Neutrophil (primary cell): ENCODE measurements at regions not wholly inside any gene's neighbourhood (a gene's known extent, or its start where the extent isn't known, plus 50 kb on each side); places are given as distances from the start of the nearest gene placed in this dataset.

ENCODE experiments used
- H3K27ac ChIP-seq: fragments of 200-600 bp; sonication (generic); 2 replicates; pipeline ENCODE4 v1.5.1; 2016; ENCODE audit warnings: mild to moderate bottlenecking, moderate library complexity
- H3K27me3 ChIP-seq: fragments of 200-600 bp; sonication (generic); 2 replicates; pipeline ENCODE4 v1.6.0; 2016; ENCODE audit warnings: mild to moderate bottlenecking
- H3K36me3 ChIP-seq: fragments of 200-600 bp; sonication (generic); 2 replicates; pipeline ENCODE4 v1.5.1; 2017
- H3K4me1 ChIP-seq, 2 experiments: fragments of 200-600 bp in 1 of 2; sonication (generic) in 1 of 2; 1 replicate in 1 of 2; 2 replicates in 1 of 2; pipeline versions ENCODE4 v1.5.1 to v1.6.1; 2013 to 2016; ENCODE audit warnings: low read depth in 1 of 2, low read length in 1 of 2, mild to moderate bottlenecking in 1 of 2, moderate library complexity in 1 of 2; ENCODE audit not compliant: control insufficient read depth in 1 of 2, insufficient read depth in 1 of 2
- H3K4me3 ChIP-seq, 2 experiments: fragments of 200-600 bp in 1 of 2; sonication (generic) in 1 of 2; 1 replicate in 1 of 2; 2 replicates in 1 of 2; pipeline ENCODE4 v1.5.1; 2013 to 2016; ENCODE audit warnings: low read depth in 1 of 2, low read length in 1 of 2, mild to moderate bottlenecking in 1 of 2, moderate library complexity in 1 of 2
- H3K9me3 ChIP-seq: fragments of 200-600 bp; sonication (generic); 2 replicates; pipeline ENCODE4 v1.5.1; 2016
- TF ChIP-seq, protein P1 (sequence below): fragments of 200-600 bp; sonication (generic); IDR thresholded peaks from 2 replicates; pipeline ENCODE4 v1.5.1; 2016; ENCODE audit warnings: antibody characterized with exemption

DNA sequence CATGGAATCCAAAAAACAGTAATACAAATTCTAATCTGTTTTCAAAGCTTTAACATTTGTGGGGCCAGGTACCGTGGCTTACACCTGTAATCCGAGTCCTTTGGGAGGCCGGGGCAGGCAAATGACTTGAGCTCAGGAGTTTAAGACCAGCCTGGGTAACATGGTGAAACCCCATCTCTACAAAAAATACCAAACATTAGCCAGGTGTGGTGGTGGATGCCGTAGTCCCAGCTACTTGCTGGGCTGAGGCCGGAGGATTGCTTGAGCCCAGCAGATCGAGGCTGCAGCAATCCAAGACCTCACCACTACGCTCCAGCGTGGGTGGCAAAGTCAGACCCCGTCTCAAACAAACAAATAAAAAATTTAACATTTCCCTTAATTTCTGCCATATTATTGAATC is 74.3 kb upstream of the SALL3 start:
- no peaks in the 10 kb centered on the region for H3K4me1 ChIP-seq
- TF ChIP-seq, protein P1, sequence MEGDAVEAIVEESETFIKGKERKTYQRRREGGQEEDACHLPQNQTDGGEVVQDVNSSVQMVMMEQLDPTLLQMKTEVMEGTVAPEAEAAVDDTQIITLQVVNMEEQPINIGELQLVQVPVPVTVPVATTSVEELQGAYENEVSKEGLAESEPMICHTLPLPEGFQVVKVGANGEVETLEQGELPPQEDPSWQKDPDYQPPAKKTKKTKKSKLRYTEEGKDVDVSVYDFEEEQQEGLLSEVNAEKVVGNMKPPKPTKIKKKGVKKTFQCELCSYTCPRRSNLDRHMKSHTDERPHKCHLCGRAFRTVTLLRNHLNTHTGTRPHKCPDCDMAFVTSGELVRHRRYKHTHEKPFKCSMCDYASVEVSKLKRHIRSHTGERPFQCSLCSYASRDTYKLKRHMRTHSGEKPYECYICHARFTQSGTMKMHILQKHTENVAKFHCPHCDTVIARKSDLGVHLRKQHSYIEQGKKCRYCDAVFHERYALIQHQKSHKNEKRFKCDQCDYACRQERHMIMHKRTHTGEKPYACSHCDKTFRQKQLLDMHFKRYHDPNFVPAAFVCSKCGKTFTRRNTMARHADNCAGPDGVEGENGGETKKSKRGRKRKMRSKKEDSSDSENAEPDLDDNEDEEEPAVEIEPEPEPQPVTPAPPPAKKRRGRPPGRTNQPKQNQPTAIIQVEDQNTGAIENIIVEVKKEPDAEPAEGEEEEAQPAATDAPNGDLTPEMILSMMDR, result no peak
- no peaks in the 10 kb centered on the region for H3K27me3 ChIP-seq
- no peak overlapping the region for H3K27ac ChIP-seq
- no peaks in the 10 kb centered on the region for H3K36me3 ChIP-seq
- no peak overlapping the region for H3K4me3 ChIP-seq
- H3K9me3 ChIP-seq, result no peaks in the 10 kb centered on the region

DNA sequence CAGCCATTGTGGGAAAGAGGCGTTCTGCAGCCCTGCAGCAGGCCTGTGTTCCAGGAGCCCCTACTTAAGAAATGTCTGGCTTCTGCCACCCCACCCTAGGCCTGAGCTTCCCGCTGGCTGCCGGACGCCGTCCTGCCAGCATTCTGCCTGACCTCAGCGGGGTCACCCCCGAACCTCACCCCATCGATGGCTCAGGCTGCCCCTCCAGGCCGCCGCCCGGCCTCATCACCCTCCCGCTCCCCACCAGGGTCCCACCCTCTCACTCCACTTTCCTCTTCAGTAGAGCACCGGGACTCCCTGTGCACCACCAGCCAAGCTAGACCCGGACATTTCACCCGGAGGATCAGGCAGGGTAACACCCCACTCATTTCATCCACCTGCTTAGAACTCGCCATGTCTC is 73.6 kb upstream of the SALL3 start:
- no peaks in the 10 kb centered on the region for H3K4me1 ChIP-seq
- TF ChIP-seq, protein P1, result no peak
- H3K9me3 ChIP-seq, result no peaks in the 10 kb centered on the region
- H3K27me3 ChIP-seq, result no peaks in the 10 kb centered on the region
- no peaks in the 10 kb centered on the region for H3K36me3 ChIP-seq
- no peak overlapping the region for H3K27ac ChIP-seq
- H3K4me3 ChIP-seq, result no peak overlapping the region

DNA sequence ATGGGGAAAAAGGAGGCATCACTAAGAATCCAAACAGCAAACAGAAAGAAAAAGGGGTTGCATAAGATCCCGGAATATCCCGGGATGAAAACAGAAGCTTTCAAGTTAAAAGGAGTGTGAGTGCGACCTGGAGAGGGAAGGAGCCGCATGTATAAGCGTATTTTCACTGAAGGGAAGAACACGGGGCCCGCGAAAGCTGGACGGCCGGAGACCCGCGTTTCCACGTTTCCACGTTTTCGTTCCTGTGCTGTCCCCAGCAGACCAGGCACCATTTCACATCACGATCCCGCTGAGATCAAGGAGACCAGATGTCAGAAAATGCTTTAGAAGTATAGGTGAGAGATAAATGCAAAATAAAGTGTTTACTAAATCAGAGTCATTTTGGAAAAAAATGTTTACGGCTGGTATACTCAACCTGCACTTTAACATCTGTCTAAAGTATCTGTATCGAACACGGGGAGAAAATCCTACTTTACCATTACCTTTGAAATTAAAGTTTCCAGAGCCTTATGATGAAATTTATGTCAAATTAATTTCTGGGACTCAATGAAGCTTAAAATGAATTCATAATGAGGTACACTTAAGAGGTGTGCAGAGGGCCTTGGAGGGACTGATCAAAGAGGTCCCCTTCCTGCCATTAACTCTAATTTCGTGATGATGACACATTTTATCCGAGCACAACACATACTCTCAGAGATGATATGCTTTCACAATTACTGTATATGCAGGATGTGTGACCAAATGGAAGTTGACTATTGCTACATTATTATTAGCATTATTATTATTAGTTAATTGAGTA is 71.0 kb upstream of the SALL3 start:
- Histone ChIP-seq H3K9me3 (no peaks in the 10 kb centered on the region), H3K4me3 (no peak overlapping the region), H3K4me1 (no peaks in the 10 kb centered on the region), H3K27ac (no peak overlapping the region), H3K36me3 (no peaks in the 10 kb centered on the region), H3K27me3 (no peaks in the 10 kb centered on the region)
- TF ChIP-seq, protein P1, result no peak

DNA sequence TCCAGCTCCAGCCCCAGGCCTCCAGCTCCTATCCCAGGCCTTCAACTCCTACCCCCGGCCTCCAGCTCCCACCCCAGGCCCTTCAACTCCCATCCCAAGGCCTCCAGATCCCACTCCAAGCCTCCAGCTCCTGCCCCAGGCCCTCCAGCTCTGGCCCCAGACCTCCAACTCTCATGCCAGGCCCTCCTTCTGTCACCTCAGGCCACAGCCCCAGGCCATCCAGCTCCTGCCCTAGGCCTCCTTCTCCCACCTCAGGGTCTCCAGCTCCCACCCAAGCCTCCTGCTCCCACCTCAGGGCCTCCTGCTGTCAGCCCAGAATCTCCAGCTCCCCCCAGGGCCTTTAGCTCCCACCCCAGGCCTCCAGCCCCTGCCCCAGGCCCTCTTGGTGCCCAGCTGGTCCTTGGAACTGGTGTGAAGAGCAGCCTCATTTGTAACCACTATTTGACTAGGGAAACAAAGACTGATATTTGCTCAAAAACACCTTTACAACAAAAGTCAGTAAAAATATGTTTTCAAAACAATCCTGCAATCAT is 67.8 kb upstream of the SALL3 start:
- Histone ChIP-seq H3K9me3 (no peaks in the 10 kb centered on the region), H3K27ac (no peak overlapping the region), H3K27me3 (no peaks in the 10 kb centered on the region), H3K4me1 (no peaks in the 10 kb centered on the region), H3K36me3 (no peaks in the 10 kb centered on the region), H3K4me3 (no peak overlapping the region)
- TF ChIP-seq, protein P1, result no peak

DNA sequence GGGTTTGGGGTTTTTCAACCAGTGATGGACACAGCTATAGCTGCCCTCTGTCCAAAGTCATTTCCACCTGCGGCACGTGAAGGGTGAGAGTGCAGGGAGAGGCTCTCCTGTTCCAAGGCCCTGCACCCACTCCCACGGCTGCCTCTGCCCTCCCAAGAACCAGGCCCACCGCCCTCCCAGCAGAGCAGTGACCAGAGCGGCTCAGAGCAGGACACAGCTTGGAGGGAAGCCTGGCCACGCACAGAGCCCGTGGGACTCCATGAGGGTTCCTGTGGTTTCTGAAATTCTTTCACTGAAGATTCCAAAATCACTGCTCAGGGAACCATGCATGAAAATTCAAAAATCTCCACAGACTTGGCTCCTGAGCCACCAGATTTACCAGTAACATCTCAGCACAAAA is 67.3 kb upstream of the SALL3 start:
- Histone ChIP-seq H3K9me3 (no peaks in the 10 kb centered on the region), H3K27me3 (no peaks in the 10 kb centered on the region), H3K4me1 (no peaks in the 10 kb centered on the region), H3K36me3 (no peaks in the 10 kb centered on the region), H3K4me3 (no peak overlapping the region), H3K27ac (no peak overlapping the region)
- TF ChIP-seq, protein P1, result no peak
